ENCODE measurements at regions not wholly inside any gene's neighbourhood (a gene's known extent, or its start where the extent isn't known, plus 50 kb on each side); places are given as distances from the start of the nearest gene placed in this dataset.

DNA sequence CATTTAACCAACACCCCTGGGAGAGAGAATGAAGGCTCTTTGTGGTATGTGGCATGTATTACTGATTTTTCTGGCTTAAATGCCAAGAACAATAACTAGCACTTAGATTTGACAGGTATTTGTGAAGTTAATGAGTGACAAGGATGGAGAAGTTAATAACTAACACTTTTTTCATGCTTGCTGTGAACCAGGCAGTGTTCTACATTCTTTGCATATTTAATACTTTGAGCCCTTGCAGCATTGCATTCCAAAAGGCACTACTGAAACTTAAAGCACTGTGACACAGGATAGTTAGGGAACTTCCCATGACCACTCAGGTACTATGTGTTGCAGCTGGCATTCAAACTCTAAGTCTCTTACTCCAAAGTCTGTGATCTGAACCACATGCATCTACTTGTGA is 650.6 kb downstream of the ZPLD1 start:
- no peaks in the 10 kb centered on the region for H3K27me3 ChIP-seq (ENCODE audit: insufficient read depth, low read length)
- no peak for DNase-seq (ENCODE audit: insufficient read length, low spot score, missing footprints)
- no peak overlapping the region for H2AFZ ChIP-seq (ENCODE audit: low read length)
- no peak overlapping the region for H3K4me3 ChIP-seq (ENCODE audit: insufficient read depth, low read length)
- H3K27ac ChIP-seq (ENCODE audit: low read depth, low read length) = no peak overlapping the region
- H3K36me3 ChIP-seq (ENCODE audit: insufficient read depth, low read length) = no peaks in the 10 kb centered on the region
- no peaks in the 10 kb centered on the region for H3K9me3 ChIP-seq (ENCODE audit: low read depth, low read length)
- no peak overlapping the region for H3K4me2 ChIP-seq (ENCODE audit: insufficient read depth, low read length)
- no peaks in the 10 kb centered on the region for H3K4me1 ChIP-seq (ENCODE audit: insufficient read depth, low read length)
- no peaks in the 10 kb centered on the region for H4K20me1 ChIP-seq (ENCODE audit: insufficient read depth, low read length)
- TF ChIP-seq, protein P1, sequence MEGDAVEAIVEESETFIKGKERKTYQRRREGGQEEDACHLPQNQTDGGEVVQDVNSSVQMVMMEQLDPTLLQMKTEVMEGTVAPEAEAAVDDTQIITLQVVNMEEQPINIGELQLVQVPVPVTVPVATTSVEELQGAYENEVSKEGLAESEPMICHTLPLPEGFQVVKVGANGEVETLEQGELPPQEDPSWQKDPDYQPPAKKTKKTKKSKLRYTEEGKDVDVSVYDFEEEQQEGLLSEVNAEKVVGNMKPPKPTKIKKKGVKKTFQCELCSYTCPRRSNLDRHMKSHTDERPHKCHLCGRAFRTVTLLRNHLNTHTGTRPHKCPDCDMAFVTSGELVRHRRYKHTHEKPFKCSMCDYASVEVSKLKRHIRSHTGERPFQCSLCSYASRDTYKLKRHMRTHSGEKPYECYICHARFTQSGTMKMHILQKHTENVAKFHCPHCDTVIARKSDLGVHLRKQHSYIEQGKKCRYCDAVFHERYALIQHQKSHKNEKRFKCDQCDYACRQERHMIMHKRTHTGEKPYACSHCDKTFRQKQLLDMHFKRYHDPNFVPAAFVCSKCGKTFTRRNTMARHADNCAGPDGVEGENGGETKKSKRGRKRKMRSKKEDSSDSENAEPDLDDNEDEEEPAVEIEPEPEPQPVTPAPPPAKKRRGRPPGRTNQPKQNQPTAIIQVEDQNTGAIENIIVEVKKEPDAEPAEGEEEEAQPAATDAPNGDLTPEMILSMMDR (IDR thresholded peaks at IDR 0.05; ENCODE audit: extremely low read depth, low read depth, low read length) = no peak
- no peaks in the 10 kb centered on the region for H3K79me2 ChIP-seq (ENCODE audit: insufficient read depth, low read length)

DNA sequence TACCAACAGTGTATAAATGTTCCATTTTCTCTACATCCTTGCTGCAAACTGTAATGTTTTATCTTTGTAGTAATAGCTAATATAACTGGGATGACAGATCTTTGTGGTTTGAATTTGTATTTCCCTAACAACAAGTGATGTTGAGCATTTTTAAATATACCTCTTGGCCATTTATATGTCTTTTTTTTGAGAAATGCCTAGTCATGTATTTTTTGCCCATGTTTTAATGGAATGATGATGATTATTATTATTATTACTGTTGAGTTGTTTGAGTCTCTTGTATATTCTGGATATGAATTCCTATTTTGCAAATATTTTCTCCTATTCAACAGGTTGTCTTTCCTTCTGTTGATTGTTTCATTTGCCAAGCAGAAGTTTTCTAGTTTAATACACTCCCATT is 654.9 kb downstream of the ZPLD1 start:
- H4K20me1 ChIP-seq (ENCODE audit: insufficient read depth, low read length) = no peaks in the 10 kb centered on the region
- no peak overlapping the region for H3K4me3 ChIP-seq (ENCODE audit: insufficient read depth, low read length)
- TF ChIP-seq, protein P1 (IDR thresholded peaks at IDR 0.05; ENCODE audit: extremely low read depth, low read depth, low read length) = no peak
- no peaks in the 10 kb centered on the region for H3K4me1 ChIP-seq (ENCODE audit: insufficient read depth, low read length)
- no peak overlapping the region for H2AFZ ChIP-seq (ENCODE audit: low read length)
- H3K27ac ChIP-seq (ENCODE audit: low read depth, low read length) = no peak overlapping the region
- H3K36me3 ChIP-seq (ENCODE audit: insufficient read depth, low read length) = no peaks in the 10 kb centered on the region
- H3K9me3 ChIP-seq (ENCODE audit: low read depth, low read length) = no peaks in the 10 kb centered on the region
- H3K4me2 ChIP-seq (ENCODE audit: insufficient read depth, low read length) = no peak overlapping the region
- H3K27me3 ChIP-seq (ENCODE audit: insufficient read depth, low read length) = no peaks in the 10 kb centered on the region
- DNase-seq (ENCODE audit: insufficient read length, low spot score, missing footprints) = no peak
- no peaks in the 10 kb centered on the region for H3K79me2 ChIP-seq (ENCODE audit: insufficient read depth, low read length)

DNA sequence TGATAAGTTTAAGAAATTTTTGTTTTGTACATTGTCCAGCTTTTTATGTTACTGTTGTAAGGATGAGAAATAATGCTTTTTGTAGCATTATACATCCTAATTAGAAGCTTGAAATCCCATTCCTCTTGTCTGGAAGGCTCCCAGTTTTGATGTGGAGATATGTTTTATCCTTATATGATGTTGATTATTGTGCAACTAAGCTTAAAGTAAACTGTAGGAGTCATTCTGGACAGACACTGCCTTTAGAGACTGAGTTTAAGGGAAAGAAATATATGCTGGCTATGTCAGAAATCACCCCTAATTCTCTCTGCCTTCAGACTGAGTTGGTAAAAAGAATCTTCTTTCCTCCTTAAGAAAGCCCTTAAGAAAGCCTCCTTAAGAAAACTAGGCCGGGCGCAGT is 670.4 kb downstream of the ZPLD1 start:
- no peaks in the 10 kb centered on the region for H3K36me3 ChIP-seq (ENCODE audit: insufficient read depth, low read length)
- no peaks in the 10 kb centered on the region for H3K27me3 ChIP-seq (ENCODE audit: insufficient read depth, low read length)
- no peaks in the 10 kb centered on the region for H4K20me1 ChIP-seq (ENCODE audit: insufficient read depth, low read length)
- no peak overlapping the region for H3K4me3 ChIP-seq (ENCODE audit: insufficient read depth, low read length)
- H3K9me3 ChIP-seq (ENCODE audit: low read depth, low read length) = no peaks in the 10 kb centered on the region
- no peaks in the 10 kb centered on the region for H3K79me2 ChIP-seq (ENCODE audit: insufficient read depth, low read length)
- DNase-seq (ENCODE audit: insufficient read length, low spot score, missing footprints) = no peak
- H3K27ac ChIP-seq (ENCODE audit: low read depth, low read length) = no peak overlapping the region
- no peak overlapping the region for H2AFZ ChIP-seq (ENCODE audit: low read length)
- TF ChIP-seq, protein P1 (IDR thresholded peaks at IDR 0.05; ENCODE audit: extremely low read depth, low read depth, low read length) = no peak
- H3K4me2 ChIP-seq (ENCODE audit: insufficient read depth, low read length) = no peak overlapping the region
- no peaks in the 10 kb centered on the region for H3K4me1 ChIP-seq (ENCODE audit: insufficient read depth, low read length)

DNA sequence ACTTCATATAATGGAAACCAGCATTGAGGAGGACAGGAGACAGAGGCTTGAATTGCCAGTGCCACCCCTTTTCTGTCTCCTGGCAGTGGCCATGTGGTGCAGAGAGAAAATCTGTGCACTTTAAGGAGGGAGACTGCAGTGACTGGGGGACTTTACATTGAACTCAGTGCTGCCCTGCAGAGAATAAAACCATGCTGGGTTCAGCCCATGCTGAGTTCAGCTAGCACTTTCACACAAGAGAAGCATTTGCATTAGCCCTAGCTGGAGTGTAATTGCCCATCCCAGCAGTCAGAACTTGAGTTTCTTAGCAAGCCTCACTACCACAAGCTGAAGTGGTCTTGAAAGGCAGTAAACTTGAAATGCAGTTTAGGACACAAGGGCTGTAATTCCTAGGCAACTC is 677.5 kb downstream of the ZPLD1 start:
- no peak for DNase-seq (ENCODE audit: insufficient read length, low spot score, missing footprints)
- Histone ChIP-seq H3K27ac (ENCODE audit: low read depth, low read length) (no peak overlapping the region), H3K4me1 (ENCODE audit: insufficient read depth, low read length) (no peaks in the 10 kb centered on the region), H3K4me2 (ENCODE audit: insufficient read depth, low read length) (no peak overlapping the region), H2AFZ (ENCODE audit: low read length) (no peak overlapping the region), H3K27me3 (ENCODE audit: insufficient read depth, low read length) (no peaks in the 10 kb centered on the region), H3K79me2 (ENCODE audit: insufficient read depth, low read length) (no peaks in the 10 kb centered on the region), H3K9me3 (ENCODE audit: low read depth, low read length) (no peaks in the 10 kb centered on the region), H3K36me3 (ENCODE audit: insufficient read depth, low read length) (no peaks in the 10 kb centered on the region), H3K4me3 (ENCODE audit: insufficient read depth, low read length) (no peak overlapping the region), H4K20me1 (ENCODE audit: insufficient read depth, low read length) (no peaks in the 10 kb centered on the region)
- TF ChIP-seq, protein P1 (IDR thresholded peaks at IDR 0.05; ENCODE audit: extremely low read depth, low read depth, low read length) = no peak

Data from osteoblast (primary cell).